ENCODE measurements at regions not wholly inside any gene's neighbourhood (a gene's known extent, or its start where the extent isn't known, plus 50 kb on each side); places are given as distances from the start of the nearest gene placed in this dataset.

GRCh38 chr4:14883661-14884060 lies 118.6 kb upstream of the CPEB2 start:
- Mint-ChIP-seq H3K27ac (ENCODE audit: unreplicated experiment) (no peak overlapping the region), H3K4me3 (ENCODE audit: unreplicated experiment) (no peak overlapping the region), H3K4me1 (ENCODE audit: low read depth) (no peaks in the 10 kb centered on the region), H3K9me3 (ENCODE audit: low read depth) (no peaks in the 10 kb centered on the region), H3K36me3 (ENCODE audit: low read depth) (no peaks in the 10 kb centered on the region), H3K27me3 (ENCODE audit: low read depth) (peaks cover 7% of the 10 kb centered on the region)
- no peak for TF ChIP-seq CTCF (IDR thresholded peaks at IDR 0.05)
- no peak for DNase-seq (ENCODE audit: low spot score)

- Mint-ChIP-seq H3K27ac (ENCODE audit: unreplicated experiment) (no peak overlapping the region), H3K4me1 (ENCODE audit: low read depth) (no peaks in the 10 kb centered on the region), H3K4me3 (ENCODE audit: unreplicated experiment) (no peak overlapping the region), H3K36me3 (ENCODE audit: low read depth) (no peaks in the 10 kb centered on the region), H3K27me3 (ENCODE audit: low read depth) (peaks cover 6% of the 10 kb centered on the region), H3K9me3 (ENCODE audit: low read depth) (peaks cover 2% of the 10 kb centered on the region)
- no peak for DNase-seq (ENCODE audit: low spot score)
- TF ChIP-seq CTCF (IDR thresholded peaks at IDR 0.05), result no peak
Measured at GRCh38 chr4:14887842-14888433, 114.3 kb upstream of the CPEB2 start.

GRCh38 chr4:14888790-14889572 lies 113.3 kb upstream of the CPEB2 start:
- H3K4me3 Mint-ChIP-seq (ENCODE audit: unreplicated experiment), result no peak overlapping the region
- H3K27me3 Mint-ChIP-seq (ENCODE audit: low read depth), result peaks cover 4% of the 10 kb centered on the region
- H3K27ac Mint-ChIP-seq (ENCODE audit: unreplicated experiment), result no peak overlapping the region
- no peak for TF ChIP-seq CTCF (IDR thresholded peaks at IDR 0.05)
- no peaks in the 10 kb centered on the region for H3K4me1 Mint-ChIP-seq (ENCODE audit: low read depth)
- no peak for DNase-seq (ENCODE audit: low spot score)
- H3K36me3 Mint-ChIP-seq (ENCODE audit: low read depth), result no peaks in the 10 kb centered on the region
- peaks cover 2% of the 10 kb centered on the region for H3K9me3 Mint-ChIP-seq (ENCODE audit: low read depth)

GRCh38 chr4:14892563-14892962 lies 109.7 kb upstream of the CPEB2 start:
- H3K36me3 Mint-ChIP-seq (ENCODE audit: low read depth), result no peaks in the 10 kb centered on the region
- peaks cover 20% of the 10 kb centered on the region for H3K27me3 Mint-ChIP-seq (ENCODE audit: low read depth)
- H3K4me3 Mint-ChIP-seq (ENCODE audit: unreplicated experiment), result no peak overlapping the region
- no peaks in the 10 kb centered on the region for H3K4me1 Mint-ChIP-seq (ENCODE audit: low read depth)
- no peak for TF ChIP-seq CTCF (IDR thresholded peaks at IDR 0.05)
- DNase-seq (ENCODE audit: low spot score), result no peak
- no peak overlapping the region for H3K27ac Mint-ChIP-seq (ENCODE audit: unreplicated experiment)
- H3K9me3 Mint-ChIP-seq (ENCODE audit: low read depth), result peaks cover 2% of the 10 kb centered on the region

GRCh38 chr4:14893713-14894112 lies 108.6 kb upstream of the CPEB2 start:
- Mint-ChIP-seq H3K36me3 (ENCODE audit: low read depth) (no peaks in the 10 kb centered on the region), H3K4me1 (ENCODE audit: low read depth) (no peaks in the 10 kb centered on the region)

More at GRCh38 chr4:14893713-14894112, 108.6 kb upstream of the CPEB2 start:
- H3K27me3 Mint-ChIP-seq (ENCODE audit: low read depth), result peaks cover 23% of the 10 kb centered on the region
- DNase-seq (ENCODE audit: low spot score), result no peak
- no peak overlapping the region for H3K4me3 Mint-ChIP-seq (ENCODE audit: unreplicated experiment)
- peaks cover 2% of the 10 kb centered on the region for H3K9me3 Mint-ChIP-seq (ENCODE audit: low read depth)
- no peak for TF ChIP-seq CTCF (IDR thresholded peaks at IDR 0.05)
- no peak overlapping the region for H3K27ac Mint-ChIP-seq (ENCODE audit: unreplicated experiment)

All from chondrocyte (in vitro differentiated cells).